Esophagus squamous epithelium (tissue), 4 donors: ENCODE measurements at regions not wholly inside any gene's neighbourhood (a gene's known extent, or its start where the extent isn't known, plus 50 kb on each side); places are given as distances from the start of the nearest gene placed in this dataset.

Experiments used
- POLR2A ChIP-seq, 4 donors: fragments of 450-650 bp; IDR thresholded peaks; one replicate each; pipeline ENCODE4 v1.6.1; 2017; ENCODE audit warnings: antibody characterized with exemption in 4 of 4, mild to moderate bottlenecking in 4 of 4, moderate library complexity in 3 of 4
- TF ChIP-seq, protein P1 (sequence below), 6 experiments: fragments of 450-650 bp in 4 of 6; fragments of 200-600 bp in 2 of 6; sonication (generic) in 2 of 6; IDR thresholded peaks; one replicate each; pipeline ENCODE4 v1.5.1; 2016 to 2019; ENCODE audit warnings: antibody characterized with exemption in 6 of 6, mild to moderate bottlenecking in 4 of 6, moderate library complexity in 4 of 6

DNA sequence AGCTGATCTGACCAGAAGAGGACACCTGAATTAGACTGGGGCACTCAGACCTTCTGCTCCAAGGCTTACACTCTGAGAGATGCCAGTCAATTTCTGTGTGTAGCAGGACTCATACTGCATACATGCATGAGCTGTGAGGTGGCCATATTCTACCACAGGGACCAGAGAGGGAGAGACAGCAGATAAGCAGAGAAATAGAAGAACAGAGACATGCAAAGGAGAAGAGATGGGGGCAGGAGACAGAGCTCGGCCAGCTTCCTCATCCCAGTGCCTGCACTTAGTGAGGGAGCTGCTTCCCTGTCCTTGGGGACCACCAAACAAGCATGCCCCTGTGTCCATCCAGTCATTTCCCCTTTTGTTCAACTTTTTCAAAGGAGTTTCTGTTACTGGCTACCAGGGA is 73.9 kb upstream of the ALK start:
- no peak for TF ChIP-seq POLR2A (IDR thresholded peaks at IDR 0.05)
- TF ChIP-seq, protein P1, sequence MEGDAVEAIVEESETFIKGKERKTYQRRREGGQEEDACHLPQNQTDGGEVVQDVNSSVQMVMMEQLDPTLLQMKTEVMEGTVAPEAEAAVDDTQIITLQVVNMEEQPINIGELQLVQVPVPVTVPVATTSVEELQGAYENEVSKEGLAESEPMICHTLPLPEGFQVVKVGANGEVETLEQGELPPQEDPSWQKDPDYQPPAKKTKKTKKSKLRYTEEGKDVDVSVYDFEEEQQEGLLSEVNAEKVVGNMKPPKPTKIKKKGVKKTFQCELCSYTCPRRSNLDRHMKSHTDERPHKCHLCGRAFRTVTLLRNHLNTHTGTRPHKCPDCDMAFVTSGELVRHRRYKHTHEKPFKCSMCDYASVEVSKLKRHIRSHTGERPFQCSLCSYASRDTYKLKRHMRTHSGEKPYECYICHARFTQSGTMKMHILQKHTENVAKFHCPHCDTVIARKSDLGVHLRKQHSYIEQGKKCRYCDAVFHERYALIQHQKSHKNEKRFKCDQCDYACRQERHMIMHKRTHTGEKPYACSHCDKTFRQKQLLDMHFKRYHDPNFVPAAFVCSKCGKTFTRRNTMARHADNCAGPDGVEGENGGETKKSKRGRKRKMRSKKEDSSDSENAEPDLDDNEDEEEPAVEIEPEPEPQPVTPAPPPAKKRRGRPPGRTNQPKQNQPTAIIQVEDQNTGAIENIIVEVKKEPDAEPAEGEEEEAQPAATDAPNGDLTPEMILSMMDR (IDR thresholded peaks at IDR 0.05), result no peak
